ENCODE measurements at regions not wholly inside any gene's neighbourhood (a gene's known extent, or its start where the extent isn't known, plus 50 kb on each side); places are given as distances from the start of the nearest gene placed in this dataset.

GRCh38 chr2:223369889-223370288 lies 232.3 kb downstream of the SCG2 start:
- FAIRE-seq (no peak), DNase-seq (ENCODE audit: low read depth) (no peak)
- Mint-ChIP-seq H3K27ac (ENCODE audit: unreplicated experiment) (no peak overlapping the region), H3K4me1 (ENCODE audit: low read depth, unreplicated experiment) (no peaks in the 10 kb centered on the region), H3K9me3 (ENCODE audit: unreplicated experiment) (no peaks in the 10 kb centered on the region), H3K4me3 (ENCODE audit: unreplicated experiment) (no peak overlapping the region), H3K27me3 (ENCODE audit: low read depth, unreplicated experiment) (peaks cover 1% of the 10 kb centered on the region), H3K36me3 (ENCODE audit: low read depth, unreplicated experiment) (no peaks in the 10 kb centered on the region)
- Histone ChIP-seq H3K4me1 (ENCODE audit: insufficient read depth, low read length) (no peaks in the 10 kb centered on the region), H3K79me2 (ENCODE audit: insufficient read depth, low read length) (no peaks in the 10 kb centered on the region), H2AFZ (ENCODE audit: low read depth, low read length) (no peak overlapping the region), H3K27ac (ENCODE audit: low read depth, low read length) (no peak overlapping the region), H3K4me3 (ENCODE audit: insufficient read depth, low read depth, low read length) (no peak overlapping the region), H3K36me3 (ENCODE audit: insufficient read depth, low read length) (no peaks in the 10 kb centered on the region), H3K9me3 (ENCODE audit: insufficient read depth, low read depth, low read length) (no peaks in the 10 kb centered on the region), H3K9ac (ENCODE audit: low read length) (no peak overlapping the region), H4K20me1 (ENCODE audit: insufficient read depth, low read length) (no peaks in the 10 kb centered on the region), H3K27me3 (ENCODE audit: insufficient read depth, low read length) (no peaks in the 10 kb centered on the region), H3K4me2 (ENCODE audit: low read length) (no peak overlapping the region)
- no peak for TF ChIP-seq EZH2 (IDR thresholded peaks at IDR 0.05; ENCODE audit: insufficient read depth, low read length)
- TF ChIP-seq CTCF (IDR thresholded peaks at IDR 0.05; ENCODE audit: insufficient read depth, low read depth, low read length) = no peak

GRCh38 chr2:223383315-223383714 lies 218.8 kb downstream of the SCG2 start:
- peak; percentile 77 for DNase-seq (ENCODE audit: low read depth)
- Histone ChIP-seq H3K9me3 (ENCODE audit: insufficient read depth, low read depth, low read length) (no peaks in the 10 kb centered on the region), H3K27me3 (ENCODE audit: insufficient read depth, low read length) (no peaks in the 10 kb centered on the region), H4K20me1 (ENCODE audit: insufficient read depth, low read length) (no peaks in the 10 kb centered on the region), H3K27ac (ENCODE audit: low read depth, low read length) (no peak overlapping the region), H3K36me3 (ENCODE audit: insufficient read depth, low read length) (no peaks in the 10 kb centered on the region), H3K4me2 (ENCODE audit: low read length) (no peak overlapping the region), H3K4me3 (ENCODE audit: insufficient read depth, low read depth, low read length) (no peak overlapping the region), H3K9ac (ENCODE audit: low read length) (no peak overlapping the region), H2AFZ (ENCODE audit: low read depth, low read length) (no peak overlapping the region), H3K4me1 (ENCODE audit: insufficient read depth, low read length) (no peaks in the 10 kb centered on the region), H3K79me2 (ENCODE audit: insufficient read depth, low read length) (no peaks in the 10 kb centered on the region)
- H3K4me1 Mint-ChIP-seq (ENCODE audit: low read depth, unreplicated experiment) = no peaks in the 10 kb centered on the region
- no peak for FAIRE-seq
- H3K27me3 Mint-ChIP-seq (ENCODE audit: low read depth, unreplicated experiment) = no peaks in the 10 kb centered on the region
- H3K36me3 Mint-ChIP-seq (ENCODE audit: low read depth, unreplicated experiment) = no peaks in the 10 kb centered on the region
- H3K27ac Mint-ChIP-seq (ENCODE audit: unreplicated experiment) = no peak overlapping the region
- H3K9me3 Mint-ChIP-seq (ENCODE audit: unreplicated experiment) = no peaks in the 10 kb centered on the region
- no peak overlapping the region for H3K4me3 Mint-ChIP-seq (ENCODE audit: unreplicated experiment)
- TF ChIP-seq CTCF (IDR thresholded peaks at IDR 0.05; ENCODE audit: insufficient read depth, low read depth, low read length) (no peak), EZH2 (IDR thresholded peaks at IDR 0.05; ENCODE audit: insufficient read depth, low read length) (no peak)

GRCh38 chr2:223386189-223386588 lies 216.0 kb downstream of the SCG2 start:
- Mint-ChIP-seq H3K4me3 (ENCODE audit: unreplicated experiment) (no peak overlapping the region), H3K27me3 (ENCODE audit: low read depth, unreplicated experiment) (no peaks in the 10 kb centered on the region), H3K9me3 (ENCODE audit: unreplicated experiment) (no peaks in the 10 kb centered on the region), H3K27ac (ENCODE audit: unreplicated experiment) (no peak overlapping the region), H3K36me3 (ENCODE audit: low read depth, unreplicated experiment) (no peaks in the 10 kb centered on the region), H3K4me1 (ENCODE audit: low read depth, unreplicated experiment) (no peaks in the 10 kb centered on the region)
- TF ChIP-seq CTCF (IDR thresholded peaks at IDR 0.05; ENCODE audit: insufficient read depth, low read depth, low read length) = no peak
- no peak for TF ChIP-seq EZH2 (IDR thresholded peaks at IDR 0.05; ENCODE audit: insufficient read depth, low read length)
- Histone ChIP-seq H3K27me3 (ENCODE audit: insufficient read depth, low read length) (no peaks in the 10 kb centered on the region), H3K9me3 (ENCODE audit: insufficient read depth, low read depth, low read length) (no peaks in the 10 kb centered on the region), H3K4me1 (ENCODE audit: insufficient read depth, low read length) (no peaks in the 10 kb centered on the region), H3K9ac (ENCODE audit: low read length) (no peak overlapping the region), H4K20me1 (ENCODE audit: insufficient read depth, low read length) (no peaks in the 10 kb centered on the region), H3K36me3 (ENCODE audit: insufficient read depth, low read length) (no peaks in the 10 kb centered on the region), H3K27ac (ENCODE audit: low read depth, low read length) (no peak overlapping the region), H3K79me2 (ENCODE audit: insufficient read depth, low read length) (no peaks in the 10 kb centered on the region), H3K4me2 (ENCODE audit: low read length) (no peak overlapping the region), H2AFZ (ENCODE audit: low read depth, low read length) (no peak overlapping the region), H3K4me3 (ENCODE audit: insufficient read depth, low read depth, low read length) (no peak overlapping the region)
- FAIRE-seq = no peak
- DNase-seq (ENCODE audit: low read depth) = no peak
